ENCODE measurements at regions not wholly inside any gene's neighbourhood (a gene's known extent, or its start where the extent isn't known, plus 50 kb on each side); places are given as distances from the start of the nearest gene placed in this dataset.

GRCh38 chr2:156918410-156918809 is 339.1 kb upstream of the GALNT5 start:
- TF ChIP-seq USF1 (IDR thresholded peaks at IDR 0.05) (no peak), EGR1 (IDR thresholded peaks at IDR 0.05) (no peak), CEBPB (IDR thresholded peaks at IDR 0.05) (0 out of 2 replicates have a peak, but pooled peaks have one; percentile 10), FOXM1 (IDR thresholded peaks at IDR 0.05; ENCODE audit: borderline replicate concordance, low read depth) (peak; percentile 78), TEAD4 (IDR thresholded peaks at IDR 0.05) (peak; percentile 80), TCF12 (IDR thresholded peaks at IDR 0.05; ENCODE audit: low read depth) (0 out of 2 replicates have a peak, but pooled peaks have one; percentile 28), CREB1 (IDR thresholded peaks at IDR 0.05; ENCODE audit: low read depth) (no peak), EP300 (IDR thresholded peaks at IDR 0.05; ENCODE audit: borderline replicate concordance) (peak; percentile 62; the same call in 1 of the 2 replicates), TAF1 (IDR thresholded peaks at IDR 0.05; ENCODE audit: low read depth) (no peak), YY1 (IDR thresholded peaks at IDR 0.05; ENCODE audit: low read depth) (no peak), RAD21 (IDR thresholded peaks at IDR 0.05; ENCODE audit: low read depth) (no peak), ZBTB7A (IDR thresholded peaks at IDR 0.05; ENCODE audit: low read depth) (no peak), NFIC (IDR thresholded peaks at IDR 0.05) (no peak)
- TF ChIP-seq, protein P1, sequence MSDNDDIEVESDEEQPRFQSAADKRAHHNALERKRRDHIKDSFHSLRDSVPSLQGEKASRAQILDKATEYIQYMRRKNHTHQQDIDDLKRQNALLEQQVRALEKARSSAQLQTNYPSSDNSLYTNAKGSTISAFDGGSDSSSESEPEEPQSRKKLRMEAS (IDR thresholded peaks at IDR 0.05) = peak; percentile 62
- TF ChIP-seq, protein P2, sequence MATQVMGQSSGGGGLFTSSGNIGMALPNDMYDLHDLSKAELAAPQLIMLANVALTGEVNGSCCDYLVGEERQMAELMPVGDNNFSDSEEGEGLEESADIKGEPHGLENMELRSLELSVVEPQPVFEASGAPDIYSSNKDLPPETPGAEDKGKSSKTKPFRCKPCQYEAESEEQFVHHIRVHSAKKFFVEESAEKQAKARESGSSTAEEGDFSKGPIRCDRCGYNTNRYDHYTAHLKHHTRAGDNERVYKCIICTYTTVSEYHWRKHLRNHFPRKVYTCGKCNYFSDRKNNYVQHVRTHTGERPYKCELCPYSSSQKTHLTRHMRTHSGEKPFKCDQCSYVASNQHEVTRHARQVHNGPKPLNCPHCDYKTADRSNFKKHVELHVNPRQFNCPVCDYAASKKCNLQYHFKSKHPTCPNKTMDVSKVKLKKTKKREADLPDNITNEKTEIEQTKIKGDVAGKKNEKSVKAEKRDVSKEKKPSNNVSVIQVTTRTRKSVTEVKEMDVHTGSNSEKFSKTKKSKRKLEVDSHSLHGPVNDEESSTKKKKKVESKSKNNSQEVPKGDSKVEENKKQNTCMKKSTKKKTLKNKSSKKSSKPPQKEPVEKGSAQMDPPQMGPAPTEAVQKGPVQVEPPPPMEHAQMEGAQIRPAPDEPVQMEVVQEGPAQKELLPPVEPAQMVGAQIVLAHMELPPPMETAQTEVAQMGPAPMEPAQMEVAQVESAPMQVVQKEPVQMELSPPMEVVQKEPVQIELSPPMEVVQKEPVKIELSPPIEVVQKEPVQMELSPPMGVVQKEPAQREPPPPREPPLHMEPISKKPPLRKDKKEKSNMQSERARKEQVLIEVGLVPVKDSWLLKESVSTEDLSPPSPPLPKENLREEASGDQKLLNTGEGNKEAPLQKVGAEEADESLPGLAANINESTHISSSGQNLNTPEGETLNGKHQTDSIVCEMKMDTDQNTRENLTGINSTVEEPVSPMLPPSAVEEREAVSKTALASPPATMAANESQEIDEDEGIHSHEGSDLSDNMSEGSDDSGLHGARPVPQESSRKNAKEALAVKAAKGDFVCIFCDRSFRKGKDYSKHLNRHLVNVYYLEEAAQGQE (IDR thresholded peaks at IDR 0.05; ENCODE audit: low read depth) = no peak

DNA sequence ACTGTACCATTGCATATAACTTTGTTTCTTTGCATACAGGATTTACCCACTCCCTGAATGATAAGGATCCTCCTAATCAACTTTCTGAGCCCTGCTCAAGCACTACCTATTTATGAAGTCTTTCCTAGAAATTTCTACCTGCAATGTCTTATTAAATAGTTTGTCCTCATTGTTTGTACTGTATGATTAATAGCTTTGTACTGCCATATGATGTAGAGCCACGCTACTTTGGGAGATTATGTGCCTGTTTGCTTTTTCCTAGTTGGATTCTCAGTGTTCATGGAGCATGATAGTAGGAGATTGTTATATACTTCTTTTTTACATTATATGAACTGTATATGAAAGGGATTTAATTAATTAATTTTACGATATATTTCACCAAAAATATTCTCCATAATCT is 327.1 kb upstream of the GALNT5 start:
- TF ChIP-seq, protein P2 (IDR thresholded peaks at IDR 0.05; ENCODE audit: low read depth) = no peak
- TF ChIP-seq TCF12 (IDR thresholded peaks at IDR 0.05; ENCODE audit: low read depth) (no peak), FOXM1 (IDR thresholded peaks at IDR 0.05; ENCODE audit: borderline replicate concordance, low read depth) (no peak), YY1 (IDR thresholded peaks at IDR 0.05; ENCODE audit: low read depth) (no peak), USF1 (IDR thresholded peaks at IDR 0.05) (no peak)

GRCh38 chr2:156933645-156934225 is 323.8 kb upstream of the GALNT5 start:
- TF ChIP-seq EP300 (IDR thresholded peaks at IDR 0.05; ENCODE audit: borderline replicate concordance) (no peak), FOXM1 (IDR thresholded peaks at IDR 0.05; ENCODE audit: borderline replicate concordance, low read depth) (peak; percentile 32; the same call in 1 of the 2 replicates), EGR1 (IDR thresholded peaks at IDR 0.05) (no peak), CREB1 (IDR thresholded peaks at IDR 0.05; ENCODE audit: low read depth) (no peak), TAF1 (IDR thresholded peaks at IDR 0.05; ENCODE audit: low read depth) (no peak), RAD21 (IDR thresholded peaks at IDR 0.05; ENCODE audit: low read depth) (no peak), TCF12 (IDR thresholded peaks at IDR 0.05; ENCODE audit: low read depth) (0 out of 2 replicates have a peak, but pooled peaks have one; percentile 35), CEBPB (IDR thresholded peaks at IDR 0.05) (0 out of 2 replicates have a peak, but pooled peaks have one; percentile 8), ZBTB7A (IDR thresholded peaks at IDR 0.05; ENCODE audit: low read depth) (no peak), YY1 (IDR thresholded peaks at IDR 0.05; ENCODE audit: low read depth) (no peak), TEAD4 (IDR thresholded peaks at IDR 0.05) (no peak; the same call in 1 of the 2 replicates), NFIC (IDR thresholded peaks at IDR 0.05) (no peak), USF1 (IDR thresholded peaks at IDR 0.05) (no peak)
- TF ChIP-seq, protein P1 (IDR thresholded peaks at IDR 0.05) = 0 out of 2 replicates have a peak, but pooled peaks have one; percentile 29
- TF ChIP-seq, protein P2 (IDR thresholded peaks at IDR 0.05; ENCODE audit: low read depth) = no peak

DNA sequence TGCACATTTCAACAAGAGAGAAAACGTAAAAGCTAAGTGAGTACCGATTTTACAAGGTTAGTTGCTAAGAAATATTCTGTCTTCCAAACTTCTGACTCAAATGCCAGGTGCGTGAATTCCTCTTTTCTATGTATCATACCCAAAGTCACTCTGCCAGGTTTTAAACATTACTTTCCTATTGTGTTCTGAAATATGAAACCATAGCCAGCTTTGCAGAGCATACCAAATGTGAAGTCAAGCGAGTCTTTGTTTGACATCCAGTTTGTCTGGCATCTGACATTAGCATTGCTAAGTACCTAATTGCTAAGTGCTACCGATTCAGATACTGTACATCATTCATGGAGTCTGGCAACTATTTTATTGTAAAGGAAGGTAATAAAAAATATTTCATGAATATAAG is 321.9 kb upstream of the GALNT5 start:
- peak; percentile 35 for TF ChIP-seq RAD21 (IDR thresholded peaks at IDR 0.05; ENCODE audit: low read depth)
- peak; percentile 94 for TF ChIP-seq NFIC (IDR thresholded peaks at IDR 0.05)
- TF ChIP-seq YY1 (IDR thresholded peaks at IDR 0.05; ENCODE audit: low read depth) = no peak; the same call in 1 of the 2 replicates
- TF ChIP-seq, protein P1 (IDR thresholded peaks at IDR 0.05) = peak; percentile 62
- TF ChIP-seq CEBPB (IDR thresholded peaks at IDR 0.05) = 0 out of 2 replicates have a peak, but pooled peaks have one; percentile 18
- peak; percentile 98 for TF ChIP-seq EP300 (IDR thresholded peaks at IDR 0.05; ENCODE audit: borderline replicate concordance)
- TF ChIP-seq TEAD4 (IDR thresholded peaks at IDR 0.05) = peak; percentile 96
- TF ChIP-seq FOXM1 (IDR thresholded peaks at IDR 0.05; ENCODE audit: borderline replicate concordance, low read depth) = peak; percentile 96
- TF ChIP-seq TCF12 (IDR thresholded peaks at IDR 0.05; ENCODE audit: low read depth) = peak; percentile 99
- TF ChIP-seq, protein P2 (IDR thresholded peaks at IDR 0.05; ENCODE audit: low read depth) = no peak
